HG03378 (cell line): ENCODE measurements at regions not wholly inside any gene's neighbourhood (a gene's known extent, or its start where the extent isn't known, plus 50 kb on each side); places are given as distances from the start of the nearest gene placed in this dataset.
"Not testable (repeated sequence)": the region's sequence is repeated elsewhere in the genome, so short reads cannot be mapped to it uniquely, and the experiment has no call there.

Experiments
- ATAC-seq: cut with Tn5 transposase; IDR thresholded peaks from one replicate; pipeline ENCODE4 v1.9.1; 2021; ENCODE audit warnings: mild to moderate bottlenecking, moderate library complexity; ENCODE audit not compliant: unreplicated experiment

DNA sequence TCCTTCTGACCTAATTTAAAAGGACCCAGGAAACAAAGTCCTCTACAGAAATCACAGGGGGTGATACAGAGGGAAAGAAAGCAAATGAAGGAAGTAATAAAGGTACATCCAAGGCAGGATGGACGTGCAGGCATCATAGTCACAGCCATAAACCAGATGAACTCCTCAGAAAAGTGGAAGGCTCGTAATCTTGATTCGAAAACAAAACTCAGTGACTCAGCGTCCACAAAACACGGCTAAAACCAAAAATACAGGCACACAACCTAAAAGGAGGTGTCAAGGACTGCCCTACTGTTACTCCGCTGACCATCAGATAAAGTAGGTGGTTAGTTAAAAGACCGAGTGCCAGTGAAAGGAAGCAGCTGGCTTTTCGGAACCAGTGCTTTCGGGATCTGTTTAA is 81.5 kb downstream of the TRIM69 start:
- not testable (repeated sequence) for ATAC-seq

DNA sequence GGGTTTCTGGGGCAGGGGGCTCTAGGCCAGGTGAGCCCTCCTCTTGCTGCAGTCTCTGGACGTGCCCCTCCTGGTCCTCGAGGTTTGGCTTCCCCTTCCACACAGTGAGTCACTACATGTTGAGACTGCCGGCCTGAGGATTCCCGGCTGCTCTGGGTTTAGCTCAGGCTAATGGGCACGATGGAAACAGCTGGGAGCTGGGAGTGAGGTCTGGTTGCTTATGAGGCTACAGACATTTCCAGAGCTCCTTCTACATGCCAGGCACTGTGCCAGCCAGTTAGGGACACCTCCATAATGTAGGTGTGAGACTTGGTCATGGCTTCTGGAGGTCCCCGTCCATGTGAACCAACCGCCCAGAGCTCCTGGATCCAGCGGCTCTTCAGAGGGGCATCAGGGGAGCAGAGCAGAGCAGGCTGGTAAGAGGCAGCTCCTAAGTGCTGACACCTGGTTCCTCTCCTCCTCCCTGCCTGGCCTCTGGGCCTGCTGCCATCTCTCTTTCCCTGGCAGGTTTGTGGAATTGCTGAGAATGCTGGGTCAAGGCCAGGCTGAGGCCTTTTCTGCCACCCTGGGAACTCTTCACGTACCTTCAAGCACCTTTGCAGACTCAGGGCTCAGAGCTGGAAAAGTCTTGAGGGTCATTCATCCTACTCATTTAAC is 83.1 kb downstream of the TRIM69 start:
- ATAC-seq, result not testable (repeated sequence)

DNA sequence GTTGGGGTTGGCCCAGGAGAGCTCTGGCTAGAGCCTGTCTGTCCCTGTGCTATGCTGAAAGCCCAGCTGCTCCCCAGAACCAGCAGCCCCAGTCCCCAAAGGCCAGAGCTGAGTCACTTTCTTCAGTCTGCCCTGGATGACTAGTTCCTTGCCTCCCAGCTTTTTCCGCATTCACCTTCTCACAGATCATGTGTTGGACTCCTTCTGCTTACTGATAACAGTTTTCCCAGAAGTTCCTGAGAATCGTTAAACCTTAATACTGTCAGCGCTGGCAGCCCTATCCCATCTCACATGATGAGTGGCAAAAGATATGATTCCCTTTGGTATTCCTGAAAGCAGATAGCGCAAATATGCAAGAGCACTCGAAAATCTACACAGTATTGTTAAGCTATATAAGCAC is 84.2 kb downstream of the TRIM69 start:
- ATAC-seq, result not testable (repeated sequence)

DNA sequence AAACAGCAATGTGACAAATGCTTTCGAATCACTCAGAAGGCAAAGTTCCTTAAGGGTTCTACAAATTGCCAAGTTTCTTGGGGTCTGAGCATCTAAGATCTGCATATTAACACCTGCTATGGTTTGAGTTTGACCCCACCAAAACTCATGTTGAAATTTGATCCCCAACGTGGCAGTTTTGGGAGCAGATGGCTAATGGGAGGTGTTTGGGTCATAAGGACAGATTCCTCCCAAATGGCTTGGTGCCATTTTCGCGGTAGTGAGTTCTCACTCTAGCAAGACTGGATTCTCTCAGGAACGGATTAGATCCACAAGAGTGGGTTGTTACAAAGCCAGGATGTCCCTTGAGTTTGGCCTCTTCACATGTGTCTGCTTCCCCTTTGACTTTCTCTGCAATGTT is 84.6 kb downstream of the TRIM69 start:
- ATAC-seq, result not testable (repeated sequence)

DNA sequence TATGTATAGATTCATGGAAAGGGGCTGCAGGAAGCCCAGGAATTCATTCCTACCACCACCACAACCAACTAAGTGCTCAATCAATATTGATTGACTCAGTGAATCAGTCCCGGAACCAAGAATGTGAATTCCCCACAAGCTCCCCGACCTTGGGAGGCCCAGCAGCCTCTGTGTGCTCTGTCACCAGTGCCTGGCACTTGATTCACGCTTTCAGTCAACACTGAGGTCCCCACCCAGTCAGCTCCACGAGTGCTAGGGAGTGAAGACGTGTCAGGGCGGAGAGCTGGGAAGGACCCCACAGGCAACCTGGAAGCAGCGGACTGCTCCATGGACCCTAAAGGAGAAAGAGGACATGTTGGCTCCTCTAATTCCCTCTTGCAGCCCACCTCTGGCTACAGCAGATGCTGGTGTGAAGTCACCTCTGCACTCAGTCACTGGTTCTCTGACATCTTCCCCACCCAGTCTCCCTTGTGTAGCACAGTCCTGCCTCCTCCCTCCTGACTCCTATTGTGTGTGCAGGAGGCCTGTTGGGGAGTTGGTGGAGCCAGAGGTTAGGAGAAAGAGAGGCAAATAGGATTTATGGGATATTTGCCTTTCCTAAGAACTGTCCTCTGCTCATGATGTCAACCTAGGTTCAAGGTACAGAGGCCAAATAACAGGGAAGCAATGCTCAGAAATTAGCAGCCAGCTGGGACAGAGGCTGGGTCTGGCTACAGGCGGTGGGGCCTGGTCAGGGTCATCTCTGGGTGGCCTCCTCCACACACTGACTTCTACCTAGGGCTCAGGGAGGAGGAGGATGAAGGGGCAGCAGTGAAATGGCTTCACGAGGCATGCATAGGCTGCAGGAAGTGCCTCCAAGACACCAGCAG is 88.2 kb downstream of the TRIM69 start:
- not testable (repeated sequence) for ATAC-seq

DNA sequence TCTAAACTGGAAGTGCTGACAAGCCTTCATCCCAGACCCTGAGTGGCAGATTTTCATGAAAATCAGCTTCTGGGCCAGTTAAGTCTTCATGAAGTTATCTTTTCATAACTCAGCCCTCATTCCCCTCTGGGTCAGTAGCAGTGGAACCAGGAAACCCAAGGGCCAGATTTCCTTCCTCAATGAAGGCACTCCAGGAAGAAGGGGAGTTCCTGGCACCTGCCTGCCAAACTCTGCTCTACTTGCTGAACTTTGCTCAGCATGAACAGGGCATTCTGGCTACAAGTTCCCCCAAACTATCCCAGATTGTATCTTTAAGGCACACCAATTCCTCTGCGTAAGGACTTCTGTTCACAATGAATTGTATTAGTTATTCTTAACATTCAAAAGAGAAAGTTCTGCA is 90.3 kb downstream of the TRIM69 start:
- ATAC-seq, result not testable (repeated sequence)

DNA sequence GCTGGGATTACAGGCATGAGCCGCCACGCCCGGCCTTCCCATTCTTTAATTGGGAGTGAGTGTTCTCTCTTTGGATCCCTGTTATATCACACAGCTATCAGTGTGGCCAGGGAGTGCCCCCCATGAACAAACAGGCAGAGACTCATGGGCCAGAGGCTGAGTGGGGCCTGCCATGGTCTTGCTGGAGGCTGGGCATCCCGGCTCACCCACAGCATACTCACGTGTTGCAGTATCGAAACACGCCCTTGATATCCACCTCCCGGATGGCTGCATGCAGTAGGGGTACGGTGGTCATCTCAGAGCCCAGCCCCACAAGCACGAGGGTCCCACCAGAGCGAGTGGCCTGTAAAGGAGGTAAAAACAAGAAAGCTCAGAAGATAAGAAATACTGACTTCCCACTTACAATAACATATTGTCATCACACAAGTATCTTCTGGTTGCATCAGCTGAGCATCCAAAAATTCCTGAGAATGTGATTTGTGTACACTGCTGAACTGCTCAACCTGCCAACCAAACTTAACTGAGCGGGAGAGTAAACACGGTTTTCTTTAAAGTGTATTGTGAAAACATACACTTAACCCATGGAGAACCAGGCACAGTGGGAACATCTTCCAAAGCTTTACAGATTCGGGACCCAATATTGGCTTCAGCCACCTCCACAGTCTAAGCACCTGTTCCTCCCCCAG is 92.0 kb downstream of the TRIM69 start:
- not testable (repeated sequence) for ATAC-seq

DNA sequence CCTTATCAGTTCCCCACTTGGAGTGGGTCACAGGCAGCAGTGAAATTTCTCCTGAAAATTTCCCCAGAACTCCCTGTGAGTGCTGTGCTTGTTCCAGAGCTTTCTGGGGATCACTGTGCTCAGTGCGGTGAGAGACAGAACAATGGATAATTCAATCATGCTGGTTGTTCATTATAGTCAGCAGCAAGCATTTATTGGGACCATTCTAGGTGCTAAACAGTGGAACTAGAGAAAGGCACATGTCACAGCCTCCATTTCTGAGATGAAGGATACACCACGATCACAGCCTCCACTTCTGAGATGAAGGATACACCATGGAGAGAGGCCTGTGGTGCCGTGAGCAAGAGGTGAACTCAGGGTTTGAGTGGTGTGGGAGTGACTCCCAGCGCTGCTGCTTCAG is 92.8 kb downstream of the TRIM69 start:
- not testable (repeated sequence) for ATAC-seq

DNA sequence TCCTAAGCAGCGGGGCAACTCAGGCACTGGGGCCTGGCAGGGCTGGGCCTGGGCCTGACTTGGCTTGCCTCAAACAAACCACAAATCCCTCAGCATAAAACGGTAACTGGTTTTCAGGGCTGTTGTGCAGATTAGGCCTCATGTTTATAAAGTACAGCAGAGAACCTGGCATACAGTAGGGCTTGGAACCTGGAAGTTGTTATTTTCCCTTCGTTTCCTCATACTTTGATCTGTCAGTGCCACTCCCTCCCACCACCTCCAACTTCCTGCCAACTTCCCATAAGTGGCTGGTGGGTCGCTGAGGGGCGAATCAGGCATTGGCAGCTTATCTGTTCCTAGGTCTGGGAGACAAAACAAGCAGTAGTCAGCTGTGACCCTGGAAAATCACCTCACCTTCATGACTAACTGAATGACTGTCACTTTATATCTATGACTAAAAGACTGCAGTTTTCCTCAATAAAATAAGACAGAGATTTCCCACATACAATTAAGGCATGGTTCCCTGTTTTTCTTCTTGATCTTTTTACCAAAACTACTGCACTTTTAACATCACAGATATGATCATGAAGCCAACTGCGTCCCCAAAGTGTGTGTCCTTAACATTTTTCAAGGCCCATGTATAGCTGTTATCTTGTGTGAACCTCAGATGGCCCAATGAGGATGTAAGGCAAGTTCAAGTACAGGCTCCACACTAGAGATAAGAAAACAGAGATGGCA is 94.5 kb downstream of the TRIM69 start:
- not testable (repeated sequence) for ATAC-seq

DNA sequence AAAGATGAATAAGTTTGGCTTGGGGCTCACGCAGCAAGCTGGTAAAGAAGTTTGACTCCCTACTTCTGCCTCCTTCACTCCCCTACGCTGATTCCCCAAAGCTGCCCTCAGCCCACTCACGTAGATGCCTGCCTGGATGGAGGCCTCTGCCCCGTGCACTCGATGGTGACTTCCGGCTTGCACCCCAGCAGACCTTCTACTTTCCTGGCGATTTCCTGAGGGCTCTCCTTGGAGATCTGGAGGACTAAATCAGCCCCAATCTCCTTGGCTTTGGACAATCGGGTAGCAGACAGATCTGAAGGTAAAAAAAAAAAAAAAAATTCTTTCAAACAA is 95.0 kb downstream of the TRIM69 start:
- ATAC-seq, result not testable (repeated sequence)

DNA sequence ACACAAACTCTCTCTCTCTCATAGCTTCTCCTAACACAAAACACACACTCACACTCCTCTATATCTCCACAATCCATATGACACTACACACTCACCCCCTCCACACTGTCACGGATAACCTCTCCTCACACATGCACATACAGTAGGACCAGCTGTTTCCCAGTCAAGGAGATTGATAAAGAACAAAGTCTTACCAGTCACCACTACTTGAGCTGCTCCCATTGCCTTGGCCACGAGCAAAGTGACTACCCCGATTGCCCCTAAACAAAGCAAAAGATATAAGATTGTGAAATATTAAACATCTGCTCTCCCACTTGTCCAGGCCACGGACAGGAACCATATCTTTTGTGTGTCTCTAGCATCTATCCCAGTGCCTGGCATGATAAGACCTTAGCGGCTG is 95.8 kb downstream of the TRIM69 start:
- ATAC-seq, result not testable (repeated sequence)

DNA sequence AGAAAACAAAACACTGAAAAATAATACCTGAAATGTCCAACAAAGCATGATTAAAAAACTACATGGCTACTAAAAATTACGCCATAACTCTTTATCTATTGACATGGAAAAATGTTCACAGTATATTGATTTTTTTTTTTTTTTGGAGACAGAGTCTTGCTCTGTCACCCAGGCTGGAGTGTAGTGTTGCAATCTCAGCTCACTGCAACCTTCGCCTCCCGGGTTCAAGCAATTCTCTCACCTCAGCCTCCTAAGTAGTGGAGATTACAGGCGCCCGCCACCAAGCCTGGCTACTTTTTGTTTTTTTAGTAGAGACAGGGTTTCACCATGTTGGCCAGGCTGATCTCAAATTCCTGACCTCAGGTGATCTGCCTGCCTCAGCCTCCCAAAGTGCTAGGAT is 96.8 kb downstream of the TRIM69 start:
- not testable (repeated sequence) for ATAC-seq

DNA sequence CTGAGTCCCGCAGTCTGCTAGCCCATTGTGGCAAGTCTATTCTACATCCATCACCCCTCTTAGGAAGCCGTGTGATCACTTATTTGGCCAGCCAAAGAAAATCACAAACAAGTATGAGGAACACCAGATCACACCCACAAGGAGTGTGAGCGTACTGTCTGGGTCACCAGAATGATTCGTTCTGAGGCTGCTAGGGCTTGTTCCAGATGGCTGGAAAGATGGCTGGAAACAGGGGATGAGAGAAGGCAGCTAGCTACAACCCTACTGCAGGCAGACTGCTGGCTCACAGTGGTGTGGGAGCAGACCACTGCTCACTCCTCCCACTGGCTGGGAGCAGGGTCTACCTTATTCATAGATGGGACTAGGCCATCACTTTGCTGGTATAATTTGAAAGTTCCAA is 97.4 kb downstream of the TRIM69 start:
- not testable (repeated sequence) for ATAC-seq

DNA sequence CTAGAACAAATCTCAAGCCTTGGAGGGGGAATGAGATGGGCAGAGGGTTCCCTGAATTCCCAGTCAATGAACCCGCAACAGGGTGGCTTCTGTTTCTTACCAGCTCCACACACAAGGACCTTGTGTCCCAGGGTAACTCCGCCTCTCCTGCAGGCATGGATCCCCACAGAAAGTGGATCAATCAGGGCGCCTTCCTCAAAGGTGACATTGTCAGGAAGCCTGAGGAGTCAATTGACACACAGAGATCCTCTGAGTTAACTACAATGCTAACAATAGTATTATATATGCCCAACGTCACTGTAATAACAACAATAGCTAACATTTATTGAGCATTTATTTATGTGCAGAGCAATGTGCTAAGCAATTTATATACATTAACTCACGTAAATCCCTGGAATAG is 98.8 kb downstream of the TRIM69 start:
- not testable (repeated sequence) for ATAC-seq

DNA sequence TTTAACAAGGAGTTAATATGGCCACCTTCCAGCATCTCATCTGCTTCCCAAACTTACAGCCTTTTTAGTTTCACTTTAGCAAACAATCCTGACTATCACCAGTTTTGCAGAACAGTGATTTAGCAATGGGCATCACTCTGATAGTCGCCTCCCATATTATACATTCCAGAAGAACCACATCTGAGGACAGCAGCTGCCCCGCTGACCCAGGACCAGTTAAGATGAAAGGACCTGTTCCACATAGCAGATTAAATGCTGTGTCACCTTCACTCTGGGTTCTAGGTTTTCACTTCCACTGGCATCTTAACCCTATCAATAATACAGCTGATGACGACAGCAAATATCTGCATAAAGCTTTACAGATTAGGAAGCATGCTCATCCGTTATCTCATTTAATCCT is 99.8 kb downstream of the TRIM69 start:
- no peak for ATAC-seq

DNA sequence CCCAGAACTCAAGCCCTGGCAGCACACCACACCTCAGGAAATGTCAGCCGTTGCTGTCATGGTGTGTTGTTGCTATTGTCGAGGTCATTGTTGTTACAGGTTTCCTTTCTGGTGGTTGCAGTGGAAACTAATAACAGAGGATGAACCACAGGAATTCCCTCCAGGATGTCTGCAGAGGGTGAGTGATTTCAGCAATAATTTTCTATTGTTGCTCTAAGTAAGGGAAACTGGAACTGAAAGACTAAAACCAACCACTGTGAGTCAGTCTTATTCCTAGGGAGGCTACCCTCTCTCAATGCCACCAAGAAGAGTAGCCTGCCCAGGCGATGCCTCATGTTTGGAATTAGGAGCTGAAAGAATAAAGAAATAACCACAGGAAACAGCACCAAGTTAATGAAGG is 102.6 kb downstream of the TRIM69 start:
- ATAC-seq, result not testable (repeated sequence)

DNA sequence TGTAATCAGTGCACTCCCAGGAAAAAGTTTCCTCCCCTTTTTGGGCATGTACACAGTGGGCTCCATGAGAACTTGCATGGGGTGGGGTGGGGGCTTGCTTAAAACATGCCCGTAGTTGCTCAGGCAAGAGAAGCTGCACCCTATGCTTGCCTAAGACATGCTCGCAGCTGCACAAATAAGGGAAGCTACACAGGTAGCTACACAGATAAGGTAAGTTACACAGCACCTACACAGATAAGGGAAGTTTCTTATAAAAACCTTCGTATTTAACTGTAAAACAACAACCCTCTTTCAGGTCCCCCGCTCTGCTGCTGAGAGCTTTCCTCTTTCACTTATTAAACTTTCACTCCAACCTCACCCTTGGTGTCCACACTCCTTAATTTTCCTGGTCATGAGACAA is 105.4 kb downstream of the TRIM69 start:
- ATAC-seq, result not testable (repeated sequence)

DNA sequence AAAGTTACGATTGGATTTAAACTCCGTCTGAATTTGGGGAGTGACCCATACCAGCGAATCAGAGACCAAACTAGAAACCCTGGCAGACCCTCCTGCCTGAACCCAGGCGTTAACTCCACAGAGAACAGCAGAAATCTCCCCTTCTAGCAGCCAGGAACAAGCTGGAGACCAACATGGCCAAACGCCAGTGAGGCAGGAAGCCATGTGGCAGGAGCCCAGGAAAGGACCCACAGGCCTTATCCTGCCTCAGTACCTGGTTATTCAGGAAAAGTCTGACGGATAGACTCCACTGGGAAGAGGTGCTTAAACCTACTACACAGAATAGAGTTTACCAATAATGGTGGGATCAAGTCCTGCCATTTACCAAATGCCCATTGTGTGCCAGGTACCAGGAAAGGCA is 106.6 kb downstream of the TRIM69 start:
- ATAC-seq, result not testable (repeated sequence)

DNA sequence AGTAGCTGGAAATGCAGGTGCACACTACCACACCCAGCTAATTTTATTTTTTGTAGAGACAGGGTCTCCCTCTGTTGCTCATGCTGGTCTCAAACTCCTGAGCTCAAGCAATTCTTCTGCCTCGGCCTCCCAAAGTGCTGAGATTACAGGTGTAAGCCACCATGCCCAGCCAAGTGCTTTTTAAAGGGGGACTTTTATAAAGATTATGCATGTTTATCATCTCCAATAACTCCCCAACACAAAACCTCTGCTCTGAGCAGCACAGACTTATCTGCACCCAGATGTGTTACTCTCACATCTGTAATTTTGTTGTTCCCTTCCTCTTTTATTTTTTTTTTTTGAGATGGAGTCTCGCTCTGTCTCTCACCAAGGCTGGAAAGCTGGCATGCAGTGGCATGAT is 108.6 kb downstream of the TRIM69 start:
- not testable (repeated sequence) for ATAC-seq

DNA sequence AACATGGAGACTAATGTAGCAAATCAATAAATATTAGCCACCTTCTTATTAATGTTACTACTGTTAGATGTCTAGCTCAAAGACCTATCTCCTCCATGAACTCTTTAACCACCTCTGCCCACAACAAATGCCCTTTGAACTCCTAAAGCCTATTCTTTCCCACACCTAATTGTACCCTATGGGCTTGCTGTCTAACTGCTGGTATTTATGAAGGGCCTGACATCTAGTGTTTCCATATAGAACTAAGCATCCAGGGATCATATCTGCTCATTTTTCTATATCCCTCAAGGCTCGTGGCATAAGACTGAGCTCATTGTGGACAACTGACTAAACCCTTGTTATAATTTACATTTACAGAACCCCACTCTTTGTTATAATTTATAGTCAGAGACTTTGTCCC is 109.8 kb downstream of the TRIM69 start:
- not testable (repeated sequence) for ATAC-seq

DNA sequence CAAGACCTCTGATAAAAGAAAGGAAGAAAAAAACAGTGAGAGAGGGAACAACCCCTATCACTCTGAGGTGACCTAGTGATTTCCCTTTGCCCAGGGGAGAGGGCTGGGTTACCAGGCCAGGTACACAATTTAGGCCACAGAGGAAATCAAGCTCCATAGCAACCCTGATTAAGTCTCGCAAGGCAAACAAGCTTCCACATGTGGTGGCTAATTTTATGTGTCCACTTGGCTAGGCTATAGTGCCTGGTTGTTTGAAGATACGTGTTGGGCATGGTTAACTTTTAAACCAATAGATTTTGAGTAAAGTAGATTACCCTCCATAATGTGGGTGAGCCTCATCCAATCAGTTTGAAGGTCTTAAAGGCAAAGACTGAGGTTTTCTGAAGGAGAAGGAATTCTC is 108.9 kb upstream of the TERB2 start:
- not testable (repeated sequence) for ATAC-seq
